ENCODE measurements at regions not wholly inside any gene's neighbourhood (a gene's known extent, or its start where the extent isn't known, plus 50 kb on each side); places are given as distances from the start of the nearest gene placed in this dataset.

- DNase-seq, result no peak
- no peak for TF ChIP-seq CTCF (IDR thresholded peaks at IDR 0.05)
- ChIA-PET POLR2A (no interaction called here), CTCF (interaction anchor here (1.0 kb wide), 1 partner anchor 35 kb away, joined by 4 read pairs; no protein-coding TSS in a partner anchor)
- no peaks in the 10 kb centered on the region for H3K4me1 Mint-ChIP-seq (ENCODE audit: low read depth)
- no peak overlapping the region for H3K27ac Mint-ChIP-seq
- peaks cover 5% of the 10 kb centered on the region for H3K27me3 Mint-ChIP-seq
- H3K4me3 Mint-ChIP-seq, result no peak overlapping the region
- H3K36me3 Mint-ChIP-seq (ENCODE audit: low read depth), result no peaks in the 10 kb centered on the region
- H3K9me3 Mint-ChIP-seq, result peaks cover 3% of the 10 kb centered on the region
- no peak for ATAC-seq
- intact Hi-C loops (cut with micrococcal nuclease), result no loop called here
These were observed 170.3 kb upstream of the PODXL start for GRCh38 chr7:131726686-131727085.

- Mint-ChIP-seq H3K27ac (no peak overlapping the region), H3K4me1 (ENCODE audit: low read depth) (no peaks in the 10 kb centered on the region), H3K9me3 (peaks cover 3% of the 10 kb centered on the region), H3K36me3 (ENCODE audit: low read depth) (no peaks in the 10 kb centered on the region), H3K27me3 (peaks cover 5% of the 10 kb centered on the region), H3K4me3 (no peak overlapping the region)
- ChIA-PET POLR2A (no interaction called here), CTCF (interaction anchor here (1.0 kb wide), 1 partner anchor 34 kb away, joined by 4 read pairs; no protein-coding TSS in a partner anchor)
- DNase-seq (no peak), ATAC-seq (no peak)
- intact Hi-C loops (cut with micrococcal nuclease), result no loop called here
- no peak for TF ChIP-seq CTCF (IDR thresholded peaks at IDR 0.05)
These were observed 169.6 kb upstream of the PODXL start for GRCh38 chr7:131726031-131726430.

DNA sequence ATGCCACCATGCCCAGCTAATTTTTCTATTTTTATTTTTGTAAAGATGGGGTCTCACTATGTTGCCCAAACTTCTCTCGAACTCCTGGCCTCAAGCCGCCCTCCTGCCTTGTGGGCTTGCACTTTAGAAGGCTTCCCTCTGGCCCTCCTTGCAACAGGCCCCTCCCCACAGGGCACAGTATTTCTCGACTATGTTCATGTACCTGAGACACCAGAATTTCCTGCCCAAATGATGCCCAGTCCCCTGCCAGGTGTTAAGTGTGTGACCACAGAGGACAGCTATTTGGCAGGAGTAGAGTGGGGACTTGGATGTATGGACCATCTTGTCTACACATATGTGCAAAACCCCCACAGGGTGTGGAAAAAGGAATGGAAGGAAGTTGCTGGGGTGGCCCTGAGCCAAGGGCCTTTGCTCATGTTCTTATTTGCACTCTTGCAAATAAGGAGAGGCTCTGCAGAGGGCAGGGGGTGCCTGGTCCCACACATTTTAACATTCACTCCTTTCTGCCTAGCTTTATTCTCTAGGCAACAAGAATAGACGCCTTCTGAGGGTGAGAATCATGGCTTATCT lies 168.4 kb upstream of the PODXL start:
- peaks cover 5% of the 10 kb centered on the region for H3K27me3 Mint-ChIP-seq
- H3K4me3 Mint-ChIP-seq, result no peak overlapping the region
- no peaks in the 10 kb centered on the region for H3K4me1 Mint-ChIP-seq (ENCODE audit: low read depth)
- H3K9me3 Mint-ChIP-seq, result peaks cover 3% of the 10 kb centered on the region
- no peak for TF ChIP-seq CTCF (IDR thresholded peaks at IDR 0.05)
- CTCF ChIA-PET, result no interaction called here
- ATAC-seq (no peak), DNase-seq (no peak)
- intact Hi-C loops (cut with micrococcal nuclease), result no loop called here
- H3K36me3 Mint-ChIP-seq (ENCODE audit: low read depth), result no peaks in the 10 kb centered on the region
- H3K27ac Mint-ChIP-seq, result no peak overlapping the region
- POLR2A ChIA-PET, result no interaction called here

DNA sequence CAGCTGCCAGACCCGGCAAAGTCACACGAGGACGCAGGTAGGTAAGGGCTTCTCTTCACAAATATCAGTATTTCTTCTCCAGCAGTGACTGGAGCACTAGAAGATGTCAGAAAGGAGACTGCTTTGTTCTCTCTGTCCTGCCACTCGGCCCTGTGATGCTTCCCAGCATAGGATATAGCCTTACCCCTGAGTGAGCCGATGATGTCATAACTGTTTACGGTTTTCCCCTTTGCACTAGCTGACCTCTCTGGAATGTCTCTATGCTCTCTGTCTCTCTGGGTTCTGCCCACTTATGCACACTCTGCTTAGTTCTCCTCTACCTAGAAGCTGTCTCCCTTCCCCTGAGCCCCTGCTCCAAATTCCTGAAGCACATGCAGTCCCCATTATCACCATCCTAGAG lies 167.5 kb upstream of the PODXL start:
- no peaks in the 10 kb centered on the region for H3K36me3 Mint-ChIP-seq (ENCODE audit: low read depth)
- ATAC-seq (no peak), DNase-seq (no peak)
- TF ChIP-seq CTCF (IDR thresholded peaks at IDR 0.05), result no peak
- H3K27me3 Mint-ChIP-seq, result peaks cover 5% of the 10 kb centered on the region
- no peak overlapping the region for H3K4me3 Mint-ChIP-seq
- intact Hi-C loops (cut with micrococcal nuclease), result no loop called here
- H3K4me1 Mint-ChIP-seq (ENCODE audit: low read depth), result no peaks in the 10 kb centered on the region
- H3K9me3 Mint-ChIP-seq, result peaks cover 3% of the 10 kb centered on the region
- no peak overlapping the region for H3K27ac Mint-ChIP-seq
- POLR2A ChIA-PET, result no interaction called here
- CTCF ChIA-PET, result interaction anchor here (1.0 kb wide), 1 partner anchor 32 kb away, joined by 7 read pairs; no protein-coding TSS in a partner anchor

- DNase-seq (no peak), ATAC-seq (no peak)
- no peaks in the 10 kb centered on the region for H3K36me3 Mint-ChIP-seq (ENCODE audit: low read depth)
- no peak for TF ChIP-seq CTCF (IDR thresholded peaks at IDR 0.05)
- no peak overlapping the region for H3K4me3 Mint-ChIP-seq
- no peak overlapping the region for H3K27ac Mint-ChIP-seq
- intact Hi-C loops (cut with micrococcal nuclease), result no loop called here
- CTCF ChIA-PET, result no interaction called here
- peaks cover 5% of the 10 kb centered on the region for H3K27me3 Mint-ChIP-seq
- H3K9me3 Mint-ChIP-seq, result no peaks in the 10 kb centered on the region
- H3K4me1 Mint-ChIP-seq (ENCODE audit: low read depth), result no peaks in the 10 kb centered on the region
- POLR2A ChIA-PET, result no interaction called here
These were observed 165.9 kb upstream of the PODXL start for GRCh38 chr7:131722371-131722770.

All from activated CD8-positive, alpha-beta T cell treated with anti-CD3 and anti-CD28 coated beads for 36 hours (primary cell).